ENCODE measurements at regions not wholly inside any gene's neighbourhood (a gene's known extent, or its start where the extent isn't known, plus 50 kb on each side); places are given as distances from the start of the nearest gene placed in this dataset.

- TF ChIP-seq POLR2AphosphoS5 (IDR thresholded peaks at IDR 0.05; ENCODE audit: insufficient read depth in 1 of 2, low read depth in 1 of 2), result no peak
- no peak for TF ChIP-seq CTCF (IDR thresholded peaks at IDR 0.05)
- TF ChIP-seq POLR2A (IDR thresholded peaks at IDR 0.05), result no peak
Observed at GRCh38 chr12:46701356-46701755, 124.4 kb downstream of the SLC38A4 start.

Data from vagina (tissue), 2 donors.